Fibroblast of mammary gland (primary cell): ENCODE measurements at regions not wholly inside any gene's neighbourhood (a gene's known extent, or its start where the extent isn't known, plus 50 kb on each side); places are given as distances from the start of the nearest gene placed in this dataset.

Experiments used
- DNase-seq: peaks from one replicate; pipeline ENCODE4 v3.0.0-alpha.2; 2010; ENCODE audit warnings: low read depth
- H3K4me3 ChIP-seq: 2 replicates; pipeline ENCODE4 v1.5.1; 2011; ENCODE audit warnings: low read depth, mild to moderate bottlenecking, low read length, moderate library complexity; ENCODE audit not compliant: control insufficient read depth
- CTCF ChIP-seq: conservative IDR thresholded peaks from 2 replicates; pipeline ENCODE4 v1.5.1; 2011; ENCODE audit warnings: low read depth, low read length, inconsistent platforms; ENCODE audit not compliant: control insufficient read depth, insufficient read depth

DNA sequence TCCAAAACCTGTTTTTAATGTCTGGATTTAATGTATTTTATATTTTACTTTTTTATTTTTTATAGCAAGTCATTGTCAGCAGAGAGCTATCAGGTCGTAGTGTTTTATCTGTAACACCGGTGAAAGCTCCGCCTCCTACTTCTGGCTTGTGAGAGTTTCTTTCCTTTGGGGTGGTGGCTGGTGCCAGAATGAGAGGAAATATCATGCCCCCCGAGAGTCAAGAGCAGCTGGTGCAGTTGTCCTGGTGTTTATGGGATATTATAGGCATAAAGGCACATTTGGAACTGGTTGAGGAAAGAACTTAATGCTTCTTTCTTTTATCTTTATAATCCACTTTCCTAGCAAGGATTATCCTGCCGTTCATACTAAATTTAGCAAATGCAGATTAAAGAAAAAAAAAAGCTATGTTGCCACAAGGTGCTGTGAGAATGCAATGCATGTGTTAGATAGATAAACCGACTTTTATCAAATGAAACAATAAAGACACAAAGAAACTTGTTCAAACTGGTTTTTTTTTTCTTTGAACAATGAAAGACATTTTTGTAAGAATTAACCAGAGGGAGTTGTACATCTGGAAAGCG, 260.1 kb upstream of the PLSCR5 start:
- no peak for DNase-seq

DNA sequence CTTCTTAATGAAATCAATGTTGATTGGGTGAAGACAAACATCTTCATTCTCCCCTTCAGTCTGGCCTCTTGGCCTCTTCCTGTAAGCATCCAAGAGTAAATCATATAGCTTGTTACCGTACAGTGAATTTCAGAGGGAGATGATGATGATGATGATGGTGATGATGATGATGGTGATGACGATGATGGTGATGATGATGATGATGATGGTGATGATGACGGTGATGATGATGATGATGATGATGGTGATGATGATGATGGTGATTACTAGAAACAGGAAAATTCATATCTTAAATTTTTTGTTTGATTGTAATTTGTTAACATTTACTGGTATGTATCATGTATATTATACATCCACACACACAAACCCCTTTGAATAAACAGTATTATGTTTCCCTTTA, 256.1 kb upstream of the PLSCR5 start:
- H3K4me3 ChIP-seq = no peak overlapping the region
- DNase-seq = no peak
- no peak for TF ChIP-seq CTCF

More for the DNA sequence above, 260.1 kb upstream of the PLSCR5 start:
- no peak overlapping the region for H3K4me3 ChIP-seq
- TF ChIP-seq CTCF = no peak

GRCh38 chr3:146854523-146854922, 249.4 kb upstream of the PLSCR5 start:
- TF ChIP-seq CTCF = no peak
- DNase-seq = no peak
- H3K4me3 ChIP-seq = no peak overlapping the region

DNA sequence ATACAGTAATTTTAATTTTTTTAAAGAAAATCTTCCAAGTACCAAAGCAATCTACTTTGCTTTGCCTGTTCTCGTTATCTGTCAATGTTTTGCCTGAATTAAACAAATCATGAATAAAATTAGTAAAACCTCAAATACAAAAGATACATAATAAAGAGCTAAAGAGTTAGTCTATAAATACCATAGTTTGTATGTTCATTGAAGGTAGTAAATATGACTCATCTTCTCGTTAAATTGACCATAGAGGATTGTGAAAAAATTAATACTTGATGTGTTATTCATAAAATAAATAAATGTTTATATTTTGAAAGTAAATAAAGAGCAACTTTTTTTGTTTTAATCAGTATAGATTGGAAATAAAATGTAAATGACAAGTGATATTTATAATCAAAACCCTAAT, 246.5 kb upstream of the PLSCR5 start:
- H3K4me3 ChIP-seq = no peak overlapping the region
- no peak for DNase-seq
- no peak for TF ChIP-seq CTCF

DNA sequence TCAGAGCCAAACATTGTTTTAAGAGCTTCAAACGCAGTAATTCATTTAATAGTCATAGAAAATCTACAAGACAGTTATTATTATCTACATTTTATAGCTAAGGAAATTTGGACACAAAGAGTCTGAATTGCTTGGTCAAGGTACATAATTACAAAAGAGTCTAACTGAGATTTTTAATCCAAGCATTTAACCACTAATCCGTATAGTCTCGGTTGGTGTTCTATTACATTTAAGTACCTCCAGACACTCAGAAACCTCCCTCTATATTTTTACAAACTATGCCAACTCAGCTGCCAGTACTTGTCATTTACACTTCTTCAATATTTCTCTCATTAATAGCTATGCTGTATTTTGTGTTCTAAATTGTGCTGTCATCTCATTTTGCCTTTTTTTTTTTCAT, 240.2 kb upstream of the PLSCR5 start:
- no peak for TF ChIP-seq CTCF
- H3K4me3 ChIP-seq = no peak overlapping the region
- DNase-seq = no peak

GRCh38 chr3:146843476-146843875, 238.3 kb upstream of the PLSCR5 start:
- no peak for TF ChIP-seq CTCF
- H3K4me3 ChIP-seq = no peak overlapping the region
- DNase-seq = no peak
